ENCODE measurements at regions not wholly inside any gene's neighbourhood (a gene's known extent, or its start where the extent isn't known, plus 50 kb on each side); places are given as distances from the start of the nearest gene placed in this dataset.

DNA sequence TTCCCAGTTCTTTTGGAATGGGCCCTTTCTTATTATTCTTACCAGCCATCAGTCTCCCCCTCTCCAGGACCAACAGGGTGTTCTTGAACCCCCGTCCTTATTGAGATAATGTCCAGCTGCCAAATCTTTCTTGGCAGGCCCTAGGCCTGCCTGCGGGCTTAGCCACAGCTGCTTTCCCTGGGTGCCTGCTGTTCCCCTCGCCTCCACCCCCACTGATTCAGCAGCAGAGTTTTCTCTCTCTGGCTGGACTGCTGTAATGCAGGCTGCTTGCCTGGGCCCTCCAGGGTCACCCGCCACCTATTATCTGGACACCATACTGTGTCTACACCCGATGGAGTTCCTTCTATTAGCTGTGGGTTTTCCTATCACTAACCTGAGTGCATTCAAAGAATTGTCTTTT lies 395.4 kb upstream of the ATP5MC3 start:
- 50 to 63% methylated on average over 5 of the region's 5 CpGs for WGBS, 2 donors
- no peak for DNase-seq

DNA sequence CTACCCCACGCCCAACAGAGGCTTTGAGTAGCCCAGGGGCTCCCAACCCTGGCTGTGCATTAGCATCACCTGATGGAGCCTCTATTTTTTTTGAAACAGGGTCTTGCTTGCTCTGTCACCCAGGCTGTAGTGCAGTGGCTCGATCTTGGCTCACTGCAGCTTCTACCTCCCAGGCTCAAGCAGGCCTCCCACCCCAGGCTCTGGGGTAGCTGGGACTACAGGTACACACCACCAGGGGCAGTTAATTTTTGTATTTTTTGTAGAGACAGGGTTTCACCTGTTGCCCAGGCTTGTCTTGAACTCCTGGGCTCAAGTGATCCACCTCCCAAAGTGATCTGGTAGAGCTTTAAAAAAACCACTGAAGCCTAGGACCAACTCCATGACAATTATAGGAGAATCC lies 394.8 kb upstream of the ATP5MC3 start:
- 80 to 83% methylated on average over 2 of the region's 2 CpGs for WGBS, 2 donors
- ATAC-seq (peak in 1 of 8 donors; percentile 19), DNase-seq (no peak)
- no peak overlapping the region for H3K27ac ChIP-seq
- H3K27me3 ChIP-seq, result no peaks in the 10 kb centered on the region
- H3K36me3 ChIP-seq, result no peaks in the 10 kb centered on the region
- peaks cover 0 to 29% (median 0%) of the 10 kb centered on the region in 9 donors for H3K4me1 ChIP-seq
- TF ChIP-seq, protein P1, sequence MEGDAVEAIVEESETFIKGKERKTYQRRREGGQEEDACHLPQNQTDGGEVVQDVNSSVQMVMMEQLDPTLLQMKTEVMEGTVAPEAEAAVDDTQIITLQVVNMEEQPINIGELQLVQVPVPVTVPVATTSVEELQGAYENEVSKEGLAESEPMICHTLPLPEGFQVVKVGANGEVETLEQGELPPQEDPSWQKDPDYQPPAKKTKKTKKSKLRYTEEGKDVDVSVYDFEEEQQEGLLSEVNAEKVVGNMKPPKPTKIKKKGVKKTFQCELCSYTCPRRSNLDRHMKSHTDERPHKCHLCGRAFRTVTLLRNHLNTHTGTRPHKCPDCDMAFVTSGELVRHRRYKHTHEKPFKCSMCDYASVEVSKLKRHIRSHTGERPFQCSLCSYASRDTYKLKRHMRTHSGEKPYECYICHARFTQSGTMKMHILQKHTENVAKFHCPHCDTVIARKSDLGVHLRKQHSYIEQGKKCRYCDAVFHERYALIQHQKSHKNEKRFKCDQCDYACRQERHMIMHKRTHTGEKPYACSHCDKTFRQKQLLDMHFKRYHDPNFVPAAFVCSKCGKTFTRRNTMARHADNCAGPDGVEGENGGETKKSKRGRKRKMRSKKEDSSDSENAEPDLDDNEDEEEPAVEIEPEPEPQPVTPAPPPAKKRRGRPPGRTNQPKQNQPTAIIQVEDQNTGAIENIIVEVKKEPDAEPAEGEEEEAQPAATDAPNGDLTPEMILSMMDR (IDR thresholded peaks at IDR 0.05), result no peak
- intact Hi-C loops (cut with DNase I), result no loop called here
- no peaks in the 10 kb centered on the region for H3K9me3 ChIP-seq
- no peak overlapping the region for H3K4me3 ChIP-seq

More for the DNA sequence above, 395.4 kb upstream of the ATP5MC3 start:
- TF ChIP-seq, protein P1 (IDR thresholded peaks at IDR 0.05), result no peak
- Histone ChIP-seq H3K9me3 (no peaks in the 10 kb centered on the region), H3K4me3 (no peak overlapping the region), H3K4me1 (peaks cover 0 to 29% (median 0%) of the 10 kb centered on the region in 9 donors), H3K27ac (no peak overlapping the region), H3K27me3 (no peaks in the 10 kb centered on the region), H3K36me3 (no peaks in the 10 kb centered on the region)
- intact Hi-C loops (cut with DNase I), result no loop called here
- ATAC-seq, result peak in 2 of 8 donors; percentile 37 to 51

DNA sequence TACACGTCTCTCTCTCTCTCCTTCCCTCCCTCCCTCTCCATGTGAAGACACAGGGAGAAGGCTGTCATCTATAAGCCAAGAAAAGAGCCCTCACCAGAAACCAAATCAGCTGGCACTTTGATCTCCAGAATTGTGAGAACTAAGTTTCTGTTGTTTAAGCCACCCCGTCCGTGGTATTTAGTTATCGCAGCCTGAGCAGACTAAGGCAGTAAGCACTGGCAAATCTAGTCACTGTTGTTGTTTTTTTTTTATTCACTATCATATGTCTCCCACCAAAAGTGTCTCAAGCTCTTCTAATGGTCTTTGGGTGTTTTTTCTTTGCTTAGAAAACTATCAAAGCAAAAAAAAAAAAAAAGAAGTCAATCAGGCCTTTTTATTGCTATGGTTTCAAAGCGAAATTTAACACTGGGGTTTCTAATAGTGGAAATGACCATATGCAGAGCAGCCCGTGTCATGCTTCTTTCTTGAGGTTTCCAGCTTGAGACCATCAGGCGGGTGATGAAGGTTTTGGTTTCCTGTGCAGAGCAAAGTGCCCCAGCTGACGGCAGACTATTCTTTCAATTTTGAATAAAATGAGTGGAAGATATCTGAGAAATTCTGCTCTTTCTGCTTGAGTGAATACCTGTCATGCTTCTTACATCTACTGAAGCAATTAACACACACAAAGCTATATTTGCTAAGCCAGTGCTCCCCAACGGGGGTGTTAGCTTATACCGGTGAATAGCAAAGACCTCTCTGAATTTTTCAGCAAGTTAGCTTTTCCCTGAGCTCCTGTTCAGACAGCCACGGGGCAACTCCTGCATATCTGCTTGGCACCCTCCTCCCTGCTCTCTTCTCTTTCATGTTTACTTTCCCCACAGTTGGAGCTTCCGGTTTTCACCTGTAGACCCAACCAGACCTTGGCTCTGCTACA lies 394.1 kb upstream of the ATP5MC3 start:
- WGBS, 2 donors, result 58 to 61% methylated on average over 12 of the region's 12 CpGs
- no peak overlapping the region for H3K27ac ChIP-seq
- no peaks in the 10 kb centered on the region for H3K27me3 ChIP-seq
- H3K9me3 ChIP-seq, result no peaks in the 10 kb centered on the region
- DNase-seq, result no peak
- peaks cover 0 to 29% (median 0%) of the 10 kb centered on the region in 9 donors for H3K4me1 ChIP-seq
- H3K4me3 ChIP-seq, result no peak overlapping the region
- H3K36me3 ChIP-seq, result no peaks in the 10 kb centered on the region
- ATAC-seq, result peak in 4 of 8 donors; percentile 24 to 76 (median 60)
- TF ChIP-seq, protein P1 (IDR thresholded peaks at IDR 0.05), result no peak
- intact Hi-C loops (cut with DNase I), result no loop called here

DNA sequence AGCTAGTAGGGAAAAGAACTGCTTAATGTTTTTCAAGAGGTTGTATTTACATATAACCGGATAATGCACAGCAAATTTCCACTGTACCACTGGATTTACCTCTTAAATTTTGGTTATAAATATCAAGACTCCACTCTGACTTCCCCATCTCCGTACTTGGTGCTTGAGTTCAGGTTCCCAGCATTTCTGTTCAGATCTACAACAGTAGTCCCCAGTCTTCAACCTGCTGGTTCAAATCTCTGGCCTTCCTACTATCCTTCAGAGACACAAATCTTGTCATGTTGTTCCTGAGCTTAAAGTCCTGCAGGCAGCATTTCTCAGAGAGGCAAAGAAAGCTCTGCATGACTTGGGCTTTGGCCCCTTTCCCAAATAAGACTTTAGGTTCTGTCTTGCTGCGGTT lies 392.6 kb upstream of the ATP5MC3 start:
- ATAC-seq, result no peak
- intact Hi-C loops (cut with DNase I), result no loop called here
- no peaks in the 10 kb centered on the region for H3K36me3 ChIP-seq
- no peak overlapping the region for H3K4me3 ChIP-seq
- WGBS, 2 donors, result 93 to 96% methylated on average over 3 of the region's 3 CpGs
- TF ChIP-seq, protein P1 (IDR thresholded peaks at IDR 0.05), result no peak
- no peaks in the 10 kb centered on the region for H3K27me3 ChIP-seq
- no peak for DNase-seq
- H3K4me1 ChIP-seq, result peaks cover 0 to 18% (median 0%) of the 10 kb centered on the region in 9 donors
- H3K9me3 ChIP-seq, result no peaks in the 10 kb centered on the region
- H3K27ac ChIP-seq, result no peak overlapping the region
